Progenitor cell of endocrine pancreas (in vitro differentiated cells): ENCODE measurements at regions not wholly inside any gene's neighbourhood (a gene's known extent, or its start where the extent isn't known, plus 50 kb on each side); places are given as distances from the start of the nearest gene placed in this dataset.

Experiments
- DNase-seq: peaks from one replicate; pipeline ENCODE4 v3.0.0; 2021; ENCODE audit warnings: low spot score; ENCODE audit not compliant: unreplicated experiment
- H3K27ac Mint-ChIP-seq: 2 replicates; pipeline ENCODE4 v1.8.0; 2021; ENCODE audit warnings: mild to moderate bottlenecking, moderate library complexity, mixed read lengths
- H3K27me3 Mint-ChIP-seq: 2 replicates; pipeline ENCODE4 v1.8.0; 2021; ENCODE audit warnings: mixed read lengths
- H3K36me3 Mint-ChIP-seq: 2 replicates; pipeline ENCODE4 v1.8.0; 2022; ENCODE audit warnings: mixed read lengths; ENCODE audit not compliant: insufficient read depth
- H3K4me1 Mint-ChIP-seq: 2 replicates; pipeline ENCODE4 v1.8.0; 2021; ENCODE audit warnings: low read depth, mixed read lengths
- H3K4me3 Mint-ChIP-seq: 2 replicates; pipeline ENCODE4 v1.8.0; 2021; ENCODE audit warnings: low read depth, mild to moderate bottlenecking, moderate library complexity, mixed read lengths
- H3K9me3 Mint-ChIP-seq: 2 replicates; pipeline ENCODE4 v1.8.0; 2021; ENCODE audit warnings: low read depth, mixed read lengths
- TF ChIP-seq, protein P1 (sequence below): fragments of 200-600 bp; sonication (generic); IDR thresholded peaks from one replicate; pipeline ENCODE4 v1.5.0; 2021; ENCODE audit warnings: antibody characterized with exemption, mild to moderate bottlenecking; ENCODE audit not compliant: unreplicated experiment

DNA sequence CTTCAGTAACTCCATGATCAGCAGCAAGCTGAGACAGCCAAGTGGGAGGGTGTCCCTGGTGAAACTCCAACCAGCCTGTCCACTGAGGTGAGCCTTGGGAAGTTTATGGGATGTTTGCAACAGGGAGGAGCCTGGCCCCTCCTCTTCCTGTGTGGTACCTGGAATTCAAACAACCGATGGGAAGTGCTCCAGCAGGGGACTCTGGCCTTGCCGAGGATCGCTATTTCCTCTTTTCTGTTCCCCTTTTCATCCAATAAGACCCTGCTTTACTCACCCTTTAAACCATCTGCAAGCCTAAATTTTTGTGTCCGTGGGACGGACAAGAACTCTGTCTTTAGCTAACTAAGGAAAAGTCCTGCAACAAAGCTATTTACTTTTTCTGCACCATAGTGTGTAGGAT lies 491.1 kb upstream of the ZMIZ1 start:
- DNase-seq: no peak
- TF ChIP-seq, protein P1, sequence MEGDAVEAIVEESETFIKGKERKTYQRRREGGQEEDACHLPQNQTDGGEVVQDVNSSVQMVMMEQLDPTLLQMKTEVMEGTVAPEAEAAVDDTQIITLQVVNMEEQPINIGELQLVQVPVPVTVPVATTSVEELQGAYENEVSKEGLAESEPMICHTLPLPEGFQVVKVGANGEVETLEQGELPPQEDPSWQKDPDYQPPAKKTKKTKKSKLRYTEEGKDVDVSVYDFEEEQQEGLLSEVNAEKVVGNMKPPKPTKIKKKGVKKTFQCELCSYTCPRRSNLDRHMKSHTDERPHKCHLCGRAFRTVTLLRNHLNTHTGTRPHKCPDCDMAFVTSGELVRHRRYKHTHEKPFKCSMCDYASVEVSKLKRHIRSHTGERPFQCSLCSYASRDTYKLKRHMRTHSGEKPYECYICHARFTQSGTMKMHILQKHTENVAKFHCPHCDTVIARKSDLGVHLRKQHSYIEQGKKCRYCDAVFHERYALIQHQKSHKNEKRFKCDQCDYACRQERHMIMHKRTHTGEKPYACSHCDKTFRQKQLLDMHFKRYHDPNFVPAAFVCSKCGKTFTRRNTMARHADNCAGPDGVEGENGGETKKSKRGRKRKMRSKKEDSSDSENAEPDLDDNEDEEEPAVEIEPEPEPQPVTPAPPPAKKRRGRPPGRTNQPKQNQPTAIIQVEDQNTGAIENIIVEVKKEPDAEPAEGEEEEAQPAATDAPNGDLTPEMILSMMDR: no peak
- no peak overlapping the region for H3K4me3 Mint-ChIP-seq
- peaks cover 19% of the 10 kb centered on the region for H3K27me3 Mint-ChIP-seq
- H3K36me3 Mint-ChIP-seq: no peaks in the 10 kb centered on the region
- H3K9me3 Mint-ChIP-seq: no peaks in the 10 kb centered on the region
- no peak overlapping the region for H3K27ac Mint-ChIP-seq
- peaks cover 8% of the 10 kb centered on the region for H3K4me1 Mint-ChIP-seq

DNA sequence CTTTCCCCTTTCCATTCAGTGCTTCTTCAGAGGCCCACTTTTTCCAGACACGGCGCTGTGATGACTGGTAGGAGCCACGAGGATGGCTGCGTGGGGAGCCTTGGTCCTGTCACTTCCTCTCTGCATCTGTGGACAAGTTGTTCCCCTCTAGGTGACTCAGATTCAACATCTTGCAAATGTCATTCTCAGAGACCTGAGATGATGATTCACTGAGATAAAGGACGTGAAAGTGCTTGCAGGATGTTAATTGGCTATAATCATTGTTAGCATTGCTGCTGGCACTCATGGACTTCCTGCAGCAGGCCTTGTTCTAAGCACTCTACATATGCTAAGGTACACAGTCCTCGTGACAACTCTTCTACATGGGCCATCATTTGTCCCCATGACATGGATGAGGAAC lies 489.8 kb upstream of the ZMIZ1 start:
- Mint-ChIP-seq H3K36me3 (no peaks in the 10 kb centered on the region), H3K4me3 (no peak overlapping the region)
- TF ChIP-seq, protein P1: no peak

DNA sequence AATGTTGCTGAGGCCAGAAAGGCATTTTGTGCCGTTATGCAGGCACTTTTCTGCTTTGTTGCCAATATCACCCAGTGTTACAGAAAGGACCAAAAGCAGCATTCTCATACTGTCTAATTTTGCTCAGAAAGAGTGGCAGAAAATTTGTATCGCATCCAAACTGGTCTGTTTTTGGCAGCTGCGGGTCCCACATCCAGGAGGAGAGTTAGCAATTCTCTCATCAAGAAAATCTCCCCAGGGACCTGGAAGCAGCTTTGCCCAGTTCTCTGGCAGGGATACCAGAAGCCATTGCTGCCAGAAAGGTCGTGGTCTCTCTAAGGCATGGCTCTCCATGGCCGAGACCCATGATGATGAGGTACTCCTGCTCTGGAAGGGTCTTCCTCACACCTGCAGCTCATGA lies 489.2 kb upstream of the ZMIZ1 start:
- Mint-ChIP-seq H3K9me3 (no peaks in the 10 kb centered on the region), H3K27me3 (peaks cover 14% of the 10 kb centered on the region), H3K4me1 (peaks cover 14% of the 10 kb centered on the region), H3K4me3 (no peak overlapping the region), H3K36me3 (no peaks in the 10 kb centered on the region), H3K27ac (no peak overlapping the region)
- TF ChIP-seq, protein P1: no peak
- DNase-seq: no peak

More for the DNA sequence above, 489.8 kb upstream of the ZMIZ1 start:
- Mint-ChIP-seq H3K27me3 (peaks cover 14% of the 10 kb centered on the region), H3K9me3 (no peaks in the 10 kb centered on the region), H3K4me1 (peaks cover 11% of the 10 kb centered on the region), H3K27ac (no peak overlapping the region)
- no peak for DNase-seq

DNA sequence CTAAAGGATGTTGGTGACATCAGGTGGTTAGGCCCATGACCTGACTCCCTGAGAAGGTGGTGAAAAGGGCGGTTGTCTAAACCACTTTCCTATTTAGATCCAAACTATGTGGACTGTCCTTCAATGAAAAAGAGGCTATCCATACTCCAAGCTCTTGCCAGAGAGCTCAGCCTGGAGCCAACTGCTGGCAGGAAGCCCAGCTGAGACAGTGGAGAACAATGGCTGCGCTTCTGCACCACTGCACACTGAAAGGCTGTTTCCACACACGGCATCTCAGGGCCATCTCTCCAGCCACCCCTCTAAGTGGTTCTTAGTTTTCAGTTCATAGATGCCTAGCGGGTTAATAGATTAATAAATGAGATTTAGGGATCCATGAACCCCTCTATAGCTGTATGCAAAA lies 488.8 kb upstream of the ZMIZ1 start:
- H3K9me3 Mint-ChIP-seq: no peaks in the 10 kb centered on the region
- no peak overlapping the region for H3K27ac Mint-ChIP-seq
- H3K4me1 Mint-ChIP-seq: peaks cover 14% of the 10 kb centered on the region
- H3K36me3 Mint-ChIP-seq: no peaks in the 10 kb centered on the region
- peaks cover 12% of the 10 kb centered on the region for H3K27me3 Mint-ChIP-seq
- no peak for DNase-seq
- TF ChIP-seq, protein P1: no peak
- no peak overlapping the region for H3K4me3 Mint-ChIP-seq

DNA sequence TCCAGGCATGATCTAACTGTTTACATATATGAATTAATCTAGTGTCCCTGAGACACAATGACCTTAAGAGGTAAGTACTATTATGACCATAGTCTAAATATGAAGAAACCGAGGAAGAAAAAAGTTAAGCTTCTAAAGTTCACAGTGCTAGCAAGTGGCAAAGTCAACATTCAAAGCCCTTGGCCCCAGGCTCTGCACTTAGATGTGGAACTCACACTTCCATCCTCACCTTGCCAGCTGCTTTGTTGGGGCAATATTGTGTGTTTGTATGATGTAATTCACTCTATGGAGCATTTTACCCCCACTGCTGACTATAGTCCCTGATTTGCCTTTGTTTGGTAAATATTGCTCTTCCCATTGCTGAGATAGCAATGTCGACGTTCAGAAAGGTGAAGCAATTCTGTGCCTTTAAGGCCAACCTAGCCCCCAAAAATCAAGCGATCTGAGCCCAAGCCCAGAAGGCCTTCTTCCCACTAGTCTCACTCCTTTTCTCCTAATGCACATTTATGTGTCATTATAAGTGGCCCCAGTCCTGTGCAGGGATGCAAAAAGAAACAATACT lies 487.6 kb upstream of the ZMIZ1 start:
- H3K4me1 Mint-ChIP-seq: peaks cover 16% of the 10 kb centered on the region
- no peaks in the 10 kb centered on the region for H3K9me3 Mint-ChIP-seq
- no peak overlapping the region for H3K27ac Mint-ChIP-seq
- TF ChIP-seq, protein P1: no peak
- no peaks in the 10 kb centered on the region for H3K36me3 Mint-ChIP-seq
- H3K4me3 Mint-ChIP-seq: no peak overlapping the region
- no peak for DNase-seq
- peaks cover 8% of the 10 kb centered on the region for H3K27me3 Mint-ChIP-seq
